ENCODE measurements at regions not wholly inside any gene's neighbourhood (a gene's known extent, or its start where the extent isn't known, plus 50 kb on each side); places are given as distances from the start of the nearest gene placed in this dataset.

GRCh38 chr15:47477341-47477740 is 240.0 kb upstream of the SEMA6D start:
- Histone ChIP-seq H3K27me3 (no peaks in the 10 kb centered on the region), H3K4me3 (replicated peaks in 1 of 3) (no peak overlapping the region), H3K27ac (no peak overlapping the region), H3K36me3 (no peaks in the 10 kb centered on the region), H3K4me1 (peaks cover 3 to 13% of the 10 kb centered on the region in 2 donors), H3K9me3 (no peaks in the 10 kb centered on the region)
- intact Hi-C loops (cut with DNase I), result no loop called here
- DNase-seq, result peak in 1 of 2 donors; percentile 13
- TF ChIP-seq POLR2A (IDR thresholded peaks at IDR 0.05), result no peak
- no peak for TF ChIP-seq CTCF (IDR thresholded peaks at IDR 0.05)

GRCh38 chr15:47484059-47484458 is 233.2 kb upstream of the SEMA6D start:
- H3K9me3 ChIP-seq, result no peaks in the 10 kb centered on the region
- no peak overlapping the region for H3K4me3 ChIP-seq (replicated peaks in 1 of 3)
- no peak overlapping the region for H3K27ac ChIP-seq
- intact Hi-C loops (cut with DNase I), result no loop called here
- TF ChIP-seq CTCF (IDR thresholded peaks at IDR 0.05) (no peak), POLR2A (IDR thresholded peaks at IDR 0.05) (no peak)
- no peaks in the 10 kb centered on the region for H3K27me3 ChIP-seq
- peaks cover 0 to 13% of the 10 kb centered on the region in 2 donors for H3K4me1 ChIP-seq
- no peak for DNase-seq
- H3K36me3 ChIP-seq, result no peaks in the 10 kb centered on the region
- WGBS, 2 donors, result 62 to 87% methylated on average over 3 of the region's 3 CpGs

GRCh38 chr15:47484997-47485396 is 232.3 kb upstream of the SEMA6D start:
- Histone ChIP-seq H3K27ac (no peak overlapping the region), H3K9me3 (no peaks in the 10 kb centered on the region), H3K36me3 (no peaks in the 10 kb centered on the region), H3K27me3 (no peaks in the 10 kb centered on the region), H3K4me3 (replicated peaks in 1 of 3) (no peak overlapping the region), H3K4me1 (peaks cover 0 to 13% of the 10 kb centered on the region in 2 donors)
- 89 to 92% methylated on average over 2 of the region's 2 CpGs for WGBS, 2 donors
- TF ChIP-seq CTCF (IDR thresholded peaks at IDR 0.05), result no peak
- TF ChIP-seq POLR2A (IDR thresholded peaks at IDR 0.05), result no peak
- intact Hi-C loops (cut with DNase I), result no loop called here
- DNase-seq, result no peak

GRCh38 chr15:47485419-47485818 is 231.9 kb upstream of the SEMA6D start:
- Histone ChIP-seq H3K36me3 (no peaks in the 10 kb centered on the region), H3K27ac (no peak overlapping the region), H3K4me1 (peaks cover 0 to 13% of the 10 kb centered on the region in 2 donors), H3K9me3 (no peaks in the 10 kb centered on the region), H3K4me3 (replicated peaks in 1 of 3) (no peak overlapping the region), H3K27me3 (no peaks in the 10 kb centered on the region)
- TF ChIP-seq POLR2A (IDR thresholded peaks at IDR 0.05), result no peak
- TF ChIP-seq CTCF (IDR thresholded peaks at IDR 0.05), result no peak
- WGBS, 2 donors, result 88 to 94% methylated on average over 2 of the region's 2 CpGs
- intact Hi-C loops (cut with DNase I), result no loop called here
- no peak for DNase-seq

- H3K27me3 ChIP-seq, result no peaks in the 10 kb centered on the region
- H3K9me3 ChIP-seq, result no peaks in the 10 kb centered on the region
- no peak overlapping the region for H3K27ac ChIP-seq
- 64 to 92% methylated on average over 3 of the region's 3 CpGs for WGBS, 2 donors
- TF ChIP-seq CTCF (IDR thresholded peaks at IDR 0.05) (no peak), POLR2A (IDR thresholded peaks at IDR 0.05) (no peak)
- no peak overlapping the region for H3K4me3 ChIP-seq (replicated peaks in 1 of 3)
- no peaks in the 10 kb centered on the region for H3K36me3 ChIP-seq
- intact Hi-C loops (cut with DNase I), result no loop called here
- DNase-seq, result no peak
- peaks cover 0 to 13% of the 10 kb centered on the region in 2 donors for H3K4me1 ChIP-seq
Observed at GRCh38 chr15:47486040-47486439, 231.3 kb upstream of the SEMA6D start.

Measured in thyroid gland (tissue), 4 donors.